ENCODE measurements at regions not wholly inside any gene's neighbourhood (a gene's known extent, or its start where the extent isn't known, plus 50 kb on each side); places are given as distances from the start of the nearest gene placed in this dataset.

DNA sequence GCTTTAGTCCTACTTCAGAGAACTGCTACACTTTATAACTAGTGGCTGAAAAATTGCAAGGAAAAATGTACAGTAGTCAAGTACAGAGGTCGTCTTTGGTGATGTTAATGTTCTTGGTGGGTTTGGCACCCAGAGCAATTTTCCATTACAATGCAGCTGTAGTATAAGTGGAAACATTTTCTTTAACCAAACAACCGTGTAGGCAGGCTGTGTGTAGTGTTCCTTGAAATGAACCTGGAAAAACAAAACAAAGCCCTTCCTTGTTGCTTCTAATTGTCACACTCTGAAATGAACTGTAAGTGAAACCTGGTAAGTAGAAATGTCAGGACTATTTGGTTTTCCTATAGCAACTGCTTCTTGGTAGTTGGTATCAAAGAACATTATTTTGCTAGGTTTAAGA lies 256.9 kb downstream of the MDFIC start:
- TF ChIP-seq ZXDB (tag by site-specific recombination; IDR thresholded peaks at IDR 0.05), result no peak
- TF ChIP-seq, protein P1, sequence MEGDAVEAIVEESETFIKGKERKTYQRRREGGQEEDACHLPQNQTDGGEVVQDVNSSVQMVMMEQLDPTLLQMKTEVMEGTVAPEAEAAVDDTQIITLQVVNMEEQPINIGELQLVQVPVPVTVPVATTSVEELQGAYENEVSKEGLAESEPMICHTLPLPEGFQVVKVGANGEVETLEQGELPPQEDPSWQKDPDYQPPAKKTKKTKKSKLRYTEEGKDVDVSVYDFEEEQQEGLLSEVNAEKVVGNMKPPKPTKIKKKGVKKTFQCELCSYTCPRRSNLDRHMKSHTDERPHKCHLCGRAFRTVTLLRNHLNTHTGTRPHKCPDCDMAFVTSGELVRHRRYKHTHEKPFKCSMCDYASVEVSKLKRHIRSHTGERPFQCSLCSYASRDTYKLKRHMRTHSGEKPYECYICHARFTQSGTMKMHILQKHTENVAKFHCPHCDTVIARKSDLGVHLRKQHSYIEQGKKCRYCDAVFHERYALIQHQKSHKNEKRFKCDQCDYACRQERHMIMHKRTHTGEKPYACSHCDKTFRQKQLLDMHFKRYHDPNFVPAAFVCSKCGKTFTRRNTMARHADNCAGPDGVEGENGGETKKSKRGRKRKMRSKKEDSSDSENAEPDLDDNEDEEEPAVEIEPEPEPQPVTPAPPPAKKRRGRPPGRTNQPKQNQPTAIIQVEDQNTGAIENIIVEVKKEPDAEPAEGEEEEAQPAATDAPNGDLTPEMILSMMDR (tag by site-specific recombination; IDR thresholded peaks at IDR 0.05), result no peak
- no peak for TF ChIP-seq YY1 (tag by site-specific recombination; IDR thresholded peaks at IDR 0.05)
